NCI-H2196 (cell line): ENCODE measurements at regions not wholly inside any gene's neighbourhood (a gene's known extent, or its start where the extent isn't known, plus 50 kb on each side); places are given as distances from the start of the nearest gene placed in this dataset.
"Not testable (repeated sequence)": the region's sequence is repeated elsewhere in the genome, so short reads cannot be mapped to it uniquely, and the experiment has no call there.

Experiments used
- DNase-seq: peaks from one replicate; lab custom pipeline; 2025; ENCODE audit not compliant: unreplicated experiment; lab: John Stamatoyannopoulos, UW

GRCh38 chr6:121634586-121634985, 199.1 kb downstream of the GJA1 start:
- not testable (repeated sequence) for DNase-seq

GRCh38 chr6:121635355-121635754, 199.9 kb downstream of the GJA1 start:
- DNase-seq: no peak

- not testable (repeated sequence) for DNase-seq
Measured at GRCh38 chr6:121636217-121636616, 200.8 kb downstream of the GJA1 start.

GRCh38 chr6:121639021-121639420, 203.6 kb downstream of the GJA1 start:
- DNase-seq: no peak

- DNase-seq: no peak
Measured at GRCh38 chr6:121641158-121641557, 205.7 kb downstream of the GJA1 start.

- DNase-seq: no peak
Measured at GRCh38 chr6:121645100-121645745, 209.8 kb downstream of the GJA1 start.

GRCh38 chr6:121647905-121648304, 212.5 kb downstream of the GJA1 start:
- DNase-seq: no peak

- DNase-seq: no peak
Measured at GRCh38 chr6:121649951-121650350, 214.5 kb downstream of the GJA1 start.

GRCh38 chr6:121651420-121651819, 216.0 kb downstream of the GJA1 start:
- DNase-seq: no peak

- DNase-seq: no peak
Measured at GRCh38 chr6:121652223-121652622, 216.8 kb downstream of the GJA1 start.

- DNase-seq: no peak
Measured at GRCh38 chr6:121652726-121653623, 217.5 kb downstream of the GJA1 start.

GRCh38 chr6:121653624-121654008, 218.2 kb downstream of the GJA1 start:
- no peak for DNase-seq

- no peak for DNase-seq
Measured at GRCh38 chr6:121657972-121658371, 222.5 kb downstream of the GJA1 start.

- DNase-seq: no peak
Measured at GRCh38 chr6:121660277-121660676, 224.8 kb downstream of the GJA1 start.

- DNase-seq: no peak
Measured at GRCh38 chr6:121663292-121663810, 227.9 kb downstream of the GJA1 start.

GRCh38 chr6:121664158-121664557, 228.7 kb downstream of the GJA1 start:
- DNase-seq: no peak

- no peak for DNase-seq
Measured at GRCh38 chr6:121666814-121667213, 231.4 kb downstream of the GJA1 start.

GRCh38 chr6:121668259-121668658, 232.8 kb downstream of the GJA1 start:
- DNase-seq: no peak

GRCh38 chr6:121670511-121670910, 235.1 kb downstream of the GJA1 start:
- no peak for DNase-seq

- no peak for DNase-seq
Measured at GRCh38 chr6:121677571-121677970, 242.1 kb downstream of the GJA1 start.

- DNase-seq: no peak
Measured at GRCh38 chr6:121678245-121678644, 242.8 kb downstream of the GJA1 start.

- DNase-seq: no peak
Measured at GRCh38 chr6:121680058-121680457, 244.6 kb downstream of the GJA1 start.
